IMR-90 (cell line): ENCODE measurements at regions not wholly inside any gene's neighbourhood (a gene's known extent, or its start where the extent isn't known, plus 50 kb on each side); places are given as distances from the start of the nearest gene placed in this dataset.

Source experiments
- ATAC-seq: fragments of 200-7000 bp; cut with Tn5 transposase; 2 replicates; pipeline ENCODE4 v1.9.1; 2020; ENCODE audit warnings: low read depth, mild to moderate bottlenecking, moderate library complexity
- BruUV-seq: library from RNA; stranded (reverse); fragments of 400-500 nt; replicated peaks from 2 replicates; lab custom pipeline; 2021; lab: Mats Ljungman, UMichigan
- CTCF ChIA-PET: fragments of 300-600 bp; formaldehyde crosslinking; extraction: SDS; loops from one replicate; lab custom pipeline; 2021; ENCODE audit warnings: antibody characterized with exemption; lab: Yijun Ruan, JAX
- POLR2A ChIA-PET: fragments of 300-600 bp; sonication (Branson Sonifier 250); formaldehyde crosslinking; loops from one replicate; lab custom pipeline; 2022; ENCODE audit warnings: antibody characterized with exemption; ENCODE audit not compliant: unreplicated experiment; lab: Charles Lee
- DNase-seq: peaks from one replicate; pipeline ENCODE4 v3.0.0; 2013
- H2AFZ ChIP-seq: replicated peaks from 2 replicates; pipeline ENCODE3; 2013; ENCODE audit warnings: low read length, mild to moderate bottlenecking; ENCODE audit not compliant: poor library complexity
- H2AK5ac ChIP-seq: 2 replicates; pipeline ENCODE4 v1.6.1; 2013; ENCODE audit warnings: low read depth, low read length, inconsistent platforms
- H2AK9ac ChIP-seq: replicated peaks from 2 replicates; pipeline ENCODE3; 2013; ENCODE audit warnings: mild to moderate bottlenecking, low read depth, low read length, moderate library complexity; ENCODE audit not compliant: poor library complexity
- H2BK120ac ChIP-seq: 2 replicates; pipeline ENCODE4 v1.6.1; 2013; ENCODE audit warnings: low read depth, low read length, inconsistent platforms
- H2BK15ac ChIP-seq: 3 replicates; pipeline ENCODE4 v1.6.1; 2013; ENCODE audit warnings: low read depth, low read length, inconsistent platforms
- H2BK20ac ChIP-seq: 2 replicates; pipeline ENCODE4 v1.6.1; 2013; ENCODE audit warnings: low read depth, mild to moderate bottlenecking, inconsistent platforms, low read length, moderate library complexity
- H2BK5ac ChIP-seq: 2 replicates; pipeline ENCODE4 v1.6.1; 2013; ENCODE audit warnings: mild to moderate bottlenecking, low read depth, low read length, inconsistent platforms; ENCODE audit not compliant: poor library complexity, severe bottlenecking
- H3K14ac ChIP-seq: replicated peaks from 2 replicates; pipeline ENCODE4 v1.6.1; 2013; ENCODE audit warnings: low read depth, low read length, inconsistent platforms
- H3K18ac ChIP-seq: 2 replicates; pipeline ENCODE4 v1.6.1; 2013; ENCODE audit warnings: low read depth, low read length, control low read depth
- H3K23ac ChIP-seq: 2 replicates; pipeline ENCODE4 v1.6.1; 2013; ENCODE audit warnings: low read depth, low read length, inconsistent platforms
- H3K27ac ChIP-seq: 2 replicates; pipeline ENCODE4 v1.5.1; 2013; ENCODE audit warnings: mild to moderate bottlenecking, control low read depth, low read length; ENCODE audit not compliant: insufficient read depth
- H3K27me3 ChIP-seq: 2 replicates; pipeline ENCODE4 v1.6.1; 2013; ENCODE audit warnings: low read length; ENCODE audit not compliant: control insufficient read depth, insufficient read depth
- H3K36me3 ChIP-seq: 2 replicates; pipeline ENCODE4 v1.6.1; 2013; ENCODE audit warnings: low read length, mixed read lengths; ENCODE audit not compliant: control insufficient read depth, insufficient read depth
- H3K4ac ChIP-seq: 2 replicates; pipeline ENCODE4 v1.6.1; 2013; ENCODE audit warnings: low read depth, low read length, inconsistent platforms
- H3K4me1 ChIP-seq: 2 replicates; pipeline ENCODE4 v1.6.1; 2013; ENCODE audit warnings: low read length, mixed read lengths; ENCODE audit not compliant: control insufficient read depth, insufficient read depth
- H3K4me2 ChIP-seq: 2 replicates; pipeline ENCODE4 v1.6.1; 2013; ENCODE audit warnings: low read depth, mild to moderate bottlenecking, control low read depth, low read length, moderate library complexity
- H3K4me3 ChIP-seq: 2 replicates; pipeline ENCODE4 v1.5.1; 2013; ENCODE audit warnings: low read depth, mild to moderate bottlenecking, control low read depth, low read length, moderate library complexity; ENCODE audit not compliant: insufficient read depth
- H3K56ac ChIP-seq: 2 replicates; pipeline ENCODE4 v1.6.1; 2013; ENCODE audit warnings: low read length, inconsistent platforms; ENCODE audit not compliant: insufficient read depth; ENCODE audit errors: extremely low read depth
- H3K79me1 ChIP-seq, 2 experiments: 2 replicates each; pipeline ENCODE4 v1.6.1; 2013; ENCODE audit warnings: low read length in 2 of 2, inconsistent platforms in 1 of 2, low read depth in 1 of 2
- H3K9ac ChIP-seq: 2 replicates; pipeline ENCODE4 v1.6.1; 2013; ENCODE audit warnings: low read depth, low read length, control low read depth
- H3K9me1 ChIP-seq: 2 replicates; pipeline ENCODE4 v1.6.1; 2013; ENCODE audit warnings: low read length, inconsistent platforms; ENCODE audit not compliant: insufficient read depth
- H3K9me3 ChIP-seq: 2 replicates; pipeline ENCODE4 v1.6.1; 2013; ENCODE audit warnings: low read length; ENCODE audit not compliant: control insufficient read depth, insufficient read depth
- H4K20me1 ChIP-seq: 2 replicates; pipeline ENCODE4 v1.6.1; 2013; ENCODE audit warnings: low read length, inconsistent platforms; ENCODE audit not compliant: insufficient read depth
- H4K5ac ChIP-seq: 2 replicates; pipeline ENCODE4 v1.6.1; 2013; ENCODE audit warnings: mild to moderate bottlenecking, low read depth, low read length, control low read depth
- H4K8ac ChIP-seq, 2 experiments: 2 replicates each; pipeline ENCODE4 v1.6.1; 2013; ENCODE audit warnings: low read depth in 2 of 2, low read length in 2 of 2, control low read depth in 1 of 2, inconsistent platforms in 1 of 2
- H4K91ac ChIP-seq: 2 replicates; pipeline ENCODE4 v1.6.1; 2013; ENCODE audit warnings: low read depth, low read length, inconsistent platforms; ENCODE audit not compliant: insufficient read depth
- MAZ ChIP-seq: IDR thresholded peaks from 2 replicates; pipeline ENCODE4 v1.6.1; 2012; ENCODE audit warnings: low read depth, mild to moderate bottlenecking, low read length, improper control_type of control experiment, moderate library complexity, borderline replicate concordance
- MXI1 ChIP-seq: IDR thresholded peaks from 2 replicates; pipeline ENCODE4 v1.6.1; 2012; ENCODE audit warnings: low read depth, mild to moderate bottlenecking, low read length, moderate library complexity, borderline replicate concordance
- NFE2L2 ChIP-seq: fragments of 150-350 bp; IDR thresholded peaks from 2 replicates; pipeline ENCODE4 v1.6.1; 2016; ENCODE audit warnings: low read depth, mild to moderate bottlenecking, low read length
- POLR2A ChIP-seq: IDR thresholded peaks from 2 replicates; pipeline ENCODE4 v1.6.1; 2012; ENCODE audit warnings: mild to moderate bottlenecking, low read depth, low read length
- RAD21 ChIP-seq: IDR thresholded peaks from 2 replicates; pipeline ENCODE4 v1.6.1; 2012; ENCODE audit warnings: low read length, improper control_type of control experiment
- WGBS, 2 experiments: methylation state at CpG; one replicate each; pipeline versions ENCODE4 v1.1.5 to v1.1.7; 2013; ENCODE audit warnings: missing lambda C conversion rate in 2 of 2; ENCODE audit not compliant: insufficient read length in 1 of 2; ENCODE audit errors: extremely low coverage in 2 of 2; 5-methylcytosine and 5-hydroxymethylcytosine counted together
- dilution Hi-C: fragments of 300-500 bp; cut with HindIII; formaldehyde crosslinking; loops from one replicate; pipeline ENCODE4 v1.14.3; 2018; ENCODE audit warnings: low sequenced_read_pairs; ENCODE audit not compliant: unreplicated experiment
- in situ Hi-C: fragments of 300-500 bp; cut with MboI; formaldehyde crosslinking; loops from 3 replicates; pipeline ENCODE4 v1.14.3; 2019; ENCODE audit warnings: low sequenced_read_pairs, inconsistent platforms, mixed read lengths
- intact Hi-C: fragments of 100-400 bp; cut with micrococcal nuclease; formaldehyde crosslinking; loops from 2 replicates; pipeline ENCODE4 v1.10.0; 2022
- TF ChIP-seq, protein P1 (sequence below): conservative IDR thresholded peaks from 2 replicates; pipeline ENCODE4 v1.5.1; 2012; ENCODE audit warnings: mild to moderate bottlenecking, low read depth, low read length, improper control_type of control experiment

DNA sequence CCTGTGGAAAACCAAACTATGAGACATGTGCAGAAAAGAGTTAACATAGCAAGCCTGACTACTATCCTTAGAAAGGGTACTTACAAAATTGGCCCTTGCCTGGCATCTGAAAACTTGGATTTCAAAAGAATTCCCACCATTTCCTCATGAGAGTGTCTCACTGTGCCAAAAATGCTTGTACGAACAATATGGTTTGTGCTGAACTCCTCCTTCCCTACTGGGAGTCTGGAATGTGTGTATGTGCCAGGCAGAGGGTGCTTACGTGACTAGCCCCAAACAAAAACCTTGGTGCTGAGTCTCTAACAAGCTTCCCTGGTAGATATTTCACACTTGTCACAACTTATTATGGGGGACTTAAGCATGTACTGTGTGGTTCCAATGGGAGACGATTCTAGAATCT is 81.7 kb upstream of the GIMD1 start:
- Histone ChIP-seq H2BK5ac (no peak overlapping the region), H3K14ac (no peak overlapping the region), H3K18ac (no peak overlapping the region), H2BK120ac (no peak overlapping the region), H3K27ac (no peak overlapping the region), H3K9ac (no peak overlapping the region), H3K9me1 (no peaks in the 10 kb centered on the region), H2BK20ac (no peak overlapping the region), H2AFZ (no peak overlapping the region), H3K4me2 (no peak overlapping the region), H3K9me3 (no peaks in the 10 kb centered on the region), H4K5ac (no peak overlapping the region), H3K56ac (no peak overlapping the region), H4K8ac (no peak overlapping the region), H3K4me3 (no peak overlapping the region), H3K79me1 (no peaks in the 10 kb centered on the region), H3K4ac (no peak overlapping the region), H4K20me1 (no peaks in the 10 kb centered on the region), H3K4me1 (no peaks in the 10 kb centered on the region), H2AK5ac (no peak overlapping the region), H4K91ac (no peak overlapping the region), H3K36me3 (no peaks in the 10 kb centered on the region), H3K23ac (no peak overlapping the region), H2AK9ac (no peak overlapping the region), H3K27me3 (no peaks in the 10 kb centered on the region), H2BK15ac (no peak overlapping the region)
- no peak for DNase-seq
- no peak for ATAC-seq
- intact Hi-C loops: no loop called here
- in situ Hi-C loops: no loop called here
- TF ChIP-seq POLR2A (no peak), RAD21 (no peak), MAZ (no peak), MXI1 (no peak), NFE2L2 (no peak)
- TF ChIP-seq, protein P1, sequence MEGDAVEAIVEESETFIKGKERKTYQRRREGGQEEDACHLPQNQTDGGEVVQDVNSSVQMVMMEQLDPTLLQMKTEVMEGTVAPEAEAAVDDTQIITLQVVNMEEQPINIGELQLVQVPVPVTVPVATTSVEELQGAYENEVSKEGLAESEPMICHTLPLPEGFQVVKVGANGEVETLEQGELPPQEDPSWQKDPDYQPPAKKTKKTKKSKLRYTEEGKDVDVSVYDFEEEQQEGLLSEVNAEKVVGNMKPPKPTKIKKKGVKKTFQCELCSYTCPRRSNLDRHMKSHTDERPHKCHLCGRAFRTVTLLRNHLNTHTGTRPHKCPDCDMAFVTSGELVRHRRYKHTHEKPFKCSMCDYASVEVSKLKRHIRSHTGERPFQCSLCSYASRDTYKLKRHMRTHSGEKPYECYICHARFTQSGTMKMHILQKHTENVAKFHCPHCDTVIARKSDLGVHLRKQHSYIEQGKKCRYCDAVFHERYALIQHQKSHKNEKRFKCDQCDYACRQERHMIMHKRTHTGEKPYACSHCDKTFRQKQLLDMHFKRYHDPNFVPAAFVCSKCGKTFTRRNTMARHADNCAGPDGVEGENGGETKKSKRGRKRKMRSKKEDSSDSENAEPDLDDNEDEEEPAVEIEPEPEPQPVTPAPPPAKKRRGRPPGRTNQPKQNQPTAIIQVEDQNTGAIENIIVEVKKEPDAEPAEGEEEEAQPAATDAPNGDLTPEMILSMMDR: no peak
- BruUV-seq: no TSS peak
- ChIA-PET POLR2A (no interaction called here), CTCF (no interaction called here)
- dilution Hi-C loops: no loop called here
- WGBS, 2 experiments: no CpG with 5 or more reads among the region's 3 CpGs
